HG02885 (cell line): ENCODE measurements at regions not wholly inside any gene's neighbourhood (a gene's known extent, or its start where the extent isn't known, plus 50 kb on each side); places are given as distances from the start of the nearest gene placed in this dataset.

Experiments
- ATAC-seq: cut with Tn5 transposase; IDR thresholded peaks from one replicate; pipeline ENCODE4 v1.9.1; 2021; ENCODE audit warnings: mild to moderate bottlenecking; ENCODE audit not compliant: unreplicated experiment, poor library complexity

DNA sequence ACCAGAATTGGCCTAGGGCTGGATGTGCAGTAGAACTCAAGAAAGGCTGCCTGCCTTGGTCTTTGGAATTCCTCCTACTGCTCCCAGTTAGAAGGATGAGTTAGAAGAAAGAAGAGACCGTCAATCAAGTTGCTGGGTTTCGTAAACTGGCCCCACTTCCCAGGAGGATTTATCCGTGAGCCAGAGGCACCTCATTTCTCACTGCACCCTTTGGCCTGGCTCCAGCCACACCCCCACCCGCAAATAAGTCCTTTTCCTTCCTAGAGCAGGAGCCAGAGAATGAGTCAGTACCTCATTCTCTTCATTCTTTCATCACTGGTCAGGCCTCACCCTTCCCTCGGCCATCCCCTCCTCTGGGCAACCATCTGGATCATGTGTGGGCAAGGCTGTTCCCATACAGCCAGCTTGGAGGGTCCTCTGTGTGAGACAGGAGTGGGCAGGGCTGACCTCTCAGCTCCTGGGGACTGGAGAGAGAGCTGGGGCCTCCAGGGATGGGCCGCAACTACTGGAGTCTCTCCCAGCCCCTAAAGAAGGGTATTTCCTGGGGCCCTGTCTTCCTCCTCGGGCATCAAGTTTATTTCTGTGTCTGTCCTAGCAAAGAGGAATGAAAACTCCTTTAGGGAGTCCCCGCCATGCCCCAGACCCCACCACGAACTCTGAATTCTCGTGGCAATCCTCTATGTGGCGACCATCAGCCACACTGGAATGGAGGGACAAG, 87.2 kb upstream of the DUSP5 start:
- no peak for ATAC-seq

- no peak for ATAC-seq
Observed at GRCh38 chr10:110411047-110411410, 86.7 kb upstream of the DUSP5 start.

DNA sequence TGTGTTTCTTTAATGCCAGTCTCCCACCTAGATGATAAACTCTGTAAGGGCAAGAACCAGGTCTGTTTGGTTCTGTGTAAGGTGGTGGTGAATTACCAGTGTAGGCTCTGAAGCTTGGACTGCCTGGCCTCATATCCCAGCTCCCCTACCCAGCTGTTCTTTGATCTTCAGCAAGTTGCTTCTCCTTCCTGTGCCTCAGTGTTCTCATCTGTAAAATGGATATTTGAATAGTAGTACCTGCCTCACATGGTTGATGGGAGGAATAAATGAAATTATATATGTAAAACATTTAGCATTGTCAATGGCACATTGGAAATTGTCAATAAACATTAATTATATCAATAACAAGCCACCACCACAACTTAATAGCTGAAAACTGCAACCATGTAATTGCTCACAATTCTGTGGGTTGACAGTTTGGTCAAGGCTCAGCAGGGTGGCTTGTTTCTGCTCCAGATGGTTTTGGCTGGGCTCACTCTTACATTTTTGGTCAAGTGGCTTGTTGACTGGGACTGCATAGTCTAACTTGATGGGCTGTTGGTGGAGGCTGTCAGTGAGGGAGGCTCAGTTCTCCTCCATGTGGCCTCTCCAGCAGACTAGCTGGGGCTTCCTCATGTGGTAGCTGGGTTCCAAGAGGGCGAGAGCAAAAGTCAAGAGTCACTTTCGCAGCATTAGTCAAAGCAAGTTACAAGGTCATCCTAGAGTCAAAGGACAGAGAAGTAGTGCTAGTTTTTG, 84.5 kb upstream of the DUSP5 start:
- no peak for ATAC-seq

- peak; percentile 10 for ATAC-seq
Observed at GRCh38 chr10:110413903-110414547, 83.7 kb upstream of the DUSP5 start.

- ATAC-seq: peak; percentile 79
Observed at GRCh38 chr10:110414548-110415309, 83.0 kb upstream of the DUSP5 start.

DNA sequence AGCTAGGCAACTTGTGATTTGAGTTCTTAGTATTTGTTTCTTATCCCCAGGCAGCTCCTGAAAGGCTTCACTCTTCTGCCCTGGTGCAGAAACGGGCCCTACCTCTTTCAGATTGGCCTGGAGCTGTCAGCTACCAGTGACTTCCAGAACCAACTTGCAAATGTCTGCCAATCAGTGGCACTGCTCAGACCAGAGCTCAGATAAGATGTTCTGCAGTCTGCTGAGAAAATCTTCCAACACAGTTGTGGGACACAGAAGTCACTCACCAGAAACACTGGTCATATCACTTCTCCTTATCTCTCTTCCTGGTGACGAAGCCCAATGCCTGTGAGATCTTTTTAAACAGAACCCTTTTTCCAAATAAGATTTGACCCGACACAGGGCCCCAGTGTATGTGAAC, 81.9 kb upstream of the DUSP5 start:
- no peak for ATAC-seq

- ATAC-seq: no peak
Observed at GRCh38 chr10:110416776-110417711, 80.7 kb upstream of the DUSP5 start.

GRCh38 chr10:110418218-110418617, 79.5 kb upstream of the DUSP5 start:
- ATAC-seq: no peak

DNA sequence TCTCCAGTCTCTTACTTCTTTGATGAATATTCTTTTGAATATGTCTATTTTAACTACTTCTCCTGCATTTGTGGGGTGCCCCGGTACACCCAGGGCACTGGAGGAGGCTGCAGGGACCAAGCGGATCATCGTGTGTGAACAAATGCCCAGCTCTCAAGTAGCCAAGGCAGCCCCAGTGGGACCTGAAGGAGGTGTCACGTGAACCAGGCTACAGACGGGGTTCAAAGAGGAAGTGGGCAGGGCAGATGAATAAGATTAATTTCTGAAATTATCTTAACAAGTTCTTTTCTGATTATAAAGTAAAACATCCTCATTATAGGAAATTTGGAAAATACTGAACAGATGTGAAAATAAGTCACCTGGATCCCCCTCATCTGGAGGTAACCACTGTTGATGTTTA, 78.4 kb upstream of the DUSP5 start:
- no peak for ATAC-seq

GRCh38 chr10:110420401-110421193, 77.1 kb upstream of the DUSP5 start:
- no peak for ATAC-seq

GRCh38 chr10:110421512-110422138, 76.1 kb upstream of the DUSP5 start:
- ATAC-seq: no peak

DNA sequence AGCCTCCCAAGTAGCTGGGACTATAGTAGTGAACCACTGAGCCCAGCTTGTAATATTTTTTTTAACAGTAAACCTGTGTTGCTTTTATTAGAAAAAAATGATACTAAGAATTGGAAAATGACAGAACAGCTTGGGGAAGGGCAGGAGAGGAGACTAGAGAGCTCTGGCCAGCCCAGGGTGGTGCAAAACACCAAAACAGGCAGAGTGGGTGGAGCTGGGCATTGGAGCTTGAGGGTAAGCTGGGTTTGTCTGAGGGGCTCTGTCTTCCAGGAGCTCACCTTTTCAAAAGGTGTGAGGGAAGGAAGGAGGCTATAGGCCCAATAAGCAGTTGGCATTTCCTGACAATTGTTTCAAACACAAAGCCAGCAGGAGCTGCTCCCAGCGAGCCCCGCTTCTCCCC, 75.2 kb upstream of the DUSP5 start:
- no peak for ATAC-seq

- ATAC-seq: no peak
Observed at GRCh38 chr10:110423650-110424049, 74.1 kb upstream of the DUSP5 start.

DNA sequence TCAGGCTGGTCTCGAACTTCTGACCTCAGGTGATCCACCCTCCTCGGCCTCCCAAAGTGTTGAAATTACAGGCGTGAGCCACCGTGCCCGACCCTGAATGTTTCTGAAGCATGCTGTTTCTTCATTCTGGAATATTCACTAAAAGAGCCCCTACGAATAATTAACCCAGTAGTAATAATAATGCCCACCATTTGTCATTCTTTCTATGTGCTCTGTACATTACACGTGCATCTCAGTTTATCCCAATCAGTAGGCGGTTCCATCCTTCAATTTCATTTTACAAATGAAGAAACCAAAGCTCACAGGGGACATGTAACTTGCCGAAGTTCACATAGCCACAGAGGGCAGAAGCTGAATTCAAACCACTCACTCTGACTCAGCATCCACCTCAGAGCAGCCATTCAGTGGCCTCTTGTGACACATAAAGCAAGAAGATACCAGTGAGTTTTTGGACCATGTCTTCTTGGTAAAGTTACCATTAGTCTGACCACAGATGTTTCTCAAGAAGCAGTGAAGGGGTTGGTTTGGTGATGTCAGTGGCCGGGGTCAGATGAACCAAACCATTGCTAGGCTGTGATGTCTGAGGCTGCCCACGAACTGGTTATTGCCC, 71.9 kb upstream of the DUSP5 start:
- ATAC-seq: peak; percentile 86

DNA sequence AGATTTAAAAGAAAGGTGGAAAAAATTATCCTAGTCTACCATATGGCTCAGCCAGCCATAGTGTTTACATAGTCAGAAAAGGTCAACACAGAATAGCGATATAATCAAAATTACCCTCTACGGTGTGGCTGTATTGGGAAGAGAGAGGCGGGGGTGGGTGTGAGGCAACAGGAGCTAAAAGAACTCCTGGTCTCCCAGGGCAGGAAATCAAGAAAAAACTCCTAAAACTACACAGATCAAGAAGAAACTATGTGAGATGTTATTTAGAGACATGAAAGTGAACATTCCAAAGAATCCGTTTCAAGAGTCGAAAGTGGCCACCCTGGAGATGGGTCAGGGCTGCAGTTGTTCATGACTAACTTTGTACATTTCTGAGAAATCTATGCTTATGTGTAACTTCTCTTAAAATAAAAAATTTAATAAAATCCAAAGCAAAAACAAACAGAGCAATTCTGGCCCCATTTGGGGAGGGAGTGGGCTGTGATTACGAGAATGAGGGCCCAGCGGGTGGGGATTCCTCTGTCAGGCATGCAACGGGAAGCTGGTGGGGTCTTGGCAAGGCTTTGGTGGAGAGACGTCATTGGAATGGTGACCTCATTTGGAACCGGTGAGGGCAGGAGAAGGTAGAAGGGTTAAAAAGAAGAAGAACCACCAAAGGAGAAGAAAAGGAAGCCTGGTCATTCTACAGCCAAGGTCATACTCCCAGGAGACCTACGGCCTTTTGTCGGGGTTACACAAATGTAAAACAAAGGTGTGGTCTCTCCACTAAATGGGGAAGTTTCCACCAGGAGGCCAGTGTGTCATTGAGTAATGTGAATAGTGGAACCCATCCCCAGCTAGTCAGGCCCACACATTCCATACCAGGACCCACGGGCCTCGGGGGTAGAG, 71.2 kb upstream of the DUSP5 start:
- ATAC-seq: no peak

DNA sequence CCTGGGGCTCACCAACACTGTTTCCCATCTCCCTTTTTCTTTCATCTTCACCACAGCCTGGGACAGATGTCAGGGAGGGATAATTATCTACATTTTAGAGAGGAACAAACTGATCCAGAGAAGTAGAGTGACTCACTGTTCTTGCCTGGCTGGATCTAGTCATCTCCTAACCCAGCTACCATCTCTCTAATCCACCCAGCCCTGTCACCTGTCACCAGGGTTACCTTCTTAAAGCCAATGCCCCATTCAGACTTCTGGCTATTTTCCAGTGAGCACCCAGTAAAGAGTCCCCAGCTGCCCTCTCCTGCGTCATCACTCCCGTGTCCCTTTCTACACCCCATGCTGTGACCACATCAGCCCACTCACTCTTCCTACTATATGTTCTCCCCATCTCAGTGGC, 68.4 kb upstream of the DUSP5 start:
- no peak for ATAC-seq
